ENCODE measurements at regions not wholly inside any gene's neighbourhood (a gene's known extent, or its start where the extent isn't known, plus 50 kb on each side); places are given as distances from the start of the nearest gene placed in this dataset.

GRCh38 chr4:177225605-177226004 lies 84.1 kb upstream of the NEIL3 start:
- TF ChIP-seq CTCF (IDR thresholded peaks at IDR 0.05) (no peak), POLR2A (IDR thresholded peaks at IDR 0.05) (no peak)
- no peak overlapping the region for H3K4me3 ChIP-seq (ENCODE audit: low read depth, poor library complexity, severe bottlenecking)
- intact Hi-C loops (cut with DNase I; ENCODE audit: low total_unique reads): no loop called here
- no peak for DNase-seq (ENCODE audit: low spot score in 2 of 2)
- 87 to 89% methylated on average over 1 of the region's 1 CpG for WGBS, 2 donors

- DNase-seq (ENCODE audit: low spot score in 2 of 2): no peak
- 97 to 99% methylated on average over 12 to 13 of the region's 21 CpGs for WGBS, 2 donors
- intact Hi-C loops (cut with DNase I; ENCODE audit: low total_unique reads): no loop called here
- TF ChIP-seq CTCF (IDR thresholded peaks at IDR 0.05): no peak
- no peak for TF ChIP-seq POLR2A (IDR thresholded peaks at IDR 0.05)
- H3K4me3 ChIP-seq (ENCODE audit: low read depth, poor library complexity, severe bottlenecking): no peak overlapping the region
Observed at GRCh38 chr4:177227636-177228035, 82.0 kb upstream of the NEIL3 start.

- 90% methylated on average over 4 of the region's 4 CpGs for WGBS, 2 donors
- TF ChIP-seq CTCF (IDR thresholded peaks at IDR 0.05): no peak
- TF ChIP-seq POLR2A (IDR thresholded peaks at IDR 0.05): no peak
- H3K4me3 ChIP-seq (ENCODE audit: low read depth, poor library complexity, severe bottlenecking): no peak overlapping the region
- intact Hi-C loops (cut with DNase I; ENCODE audit: low total_unique reads): no loop called here
- DNase-seq (ENCODE audit: low spot score in 2 of 2): no peak
Observed at GRCh38 chr4:177228599-177228998, 81.1 kb upstream of the NEIL3 start.

- DNase-seq (ENCODE audit: low spot score in 2 of 2): no peak
- no peak overlapping the region for H3K4me3 ChIP-seq (ENCODE audit: low read depth, poor library complexity, severe bottlenecking)
- intact Hi-C loops (cut with DNase I; ENCODE audit: low total_unique reads): no loop called here
- WGBS, 2 donors: 39 to 43% methylated on average over 7 of the region's 7 CpGs
- TF ChIP-seq CTCF (IDR thresholded peaks at IDR 0.05): no peak
- no peak for TF ChIP-seq POLR2A (IDR thresholded peaks at IDR 0.05)
Observed at GRCh38 chr4:177229331-177229730, 80.3 kb upstream of the NEIL3 start.

- intact Hi-C loops (cut with DNase I; ENCODE audit: low total_unique reads): no loop called here
- no peak for DNase-seq (ENCODE audit: low spot score in 2 of 2)
- H3K4me3 ChIP-seq (ENCODE audit: low read depth, poor library complexity, severe bottlenecking): no peak overlapping the region
- TF ChIP-seq CTCF (IDR thresholded peaks at IDR 0.05) (no peak), POLR2A (IDR thresholded peaks at IDR 0.05) (no peak)
Observed at GRCh38 chr4:177232473-177232872, 77.2 kb upstream of the NEIL3 start.

DNA sequence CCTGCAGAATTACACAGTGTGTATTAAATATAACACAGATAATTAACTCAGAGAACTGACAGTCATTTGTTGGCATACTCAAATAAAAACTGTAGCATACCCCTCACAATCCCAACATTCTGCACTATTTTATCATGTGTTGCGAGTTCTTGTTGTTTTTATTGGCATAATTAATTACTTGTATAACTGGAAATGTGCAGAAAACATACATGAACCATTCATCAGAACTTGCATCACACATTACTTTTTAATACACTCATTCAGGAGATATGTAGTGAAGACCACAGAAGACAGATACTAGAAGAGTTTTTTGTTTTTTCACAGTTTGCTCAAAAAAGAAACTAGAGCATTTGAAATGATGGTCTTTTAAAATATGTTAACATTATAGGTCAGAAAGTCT lies 74.6 kb upstream of the NEIL3 start:
- 61 to 67% methylated on average over 1 of the region's 1 CpG for WGBS, 2 donors
- intact Hi-C loops (cut with DNase I; ENCODE audit: low total_unique reads): no loop called here
- DNase-seq (ENCODE audit: low spot score in 2 of 2): no peak
- no peak overlapping the region for H3K4me3 ChIP-seq (ENCODE audit: low read depth, poor library complexity, severe bottlenecking)
- TF ChIP-seq CTCF (IDR thresholded peaks at IDR 0.05) (no peak), POLR2A (IDR thresholded peaks at IDR 0.05) (no peak)
